Loucy (cell line): ENCODE measurements at regions not wholly inside any gene's neighbourhood (a gene's known extent, or its start where the extent isn't known, plus 50 kb on each side); places are given as distances from the start of the nearest gene placed in this dataset.

ENCODE experiments used
- H2AFZ ChIP-seq: fragments of 200-600 bp; sonication (generic); 2 replicates; pipeline ENCODE4 v1.6.0; 2016; ENCODE audit warnings: antibody characterized with exemption, mild to moderate bottlenecking, low read length, moderate library complexity
- H3F3A ChIP-seq: fragments of 200-600 bp; 2 replicates; pipeline ENCODE4 v1.6.0; 2016; ENCODE audit warnings: antibody characterized with exemption, low read depth, mild to moderate bottlenecking
- H3K27me3 ChIP-seq: fragments of 200-600 bp; sonication (generic); 2 replicates; pipeline ENCODE4 v1.6.1; 2014; ENCODE audit warnings: low read length, mild to moderate bottlenecking; ENCODE audit not compliant: insufficient read depth, poor library complexity, severe bottlenecking
- H3K36me3 ChIP-seq: fragments of 200-600 bp; sonication (generic); 2 replicates; pipeline ENCODE4 v1.6.1; 2016; ENCODE audit warnings: low read length; ENCODE audit not compliant: insufficient read depth
- H3K4me1 ChIP-seq: fragments of 200-600 bp; sonication (generic); 2 replicates; pipeline ENCODE4 v1.5.1; 2014; ENCODE audit warnings: low read length, mild to moderate bottlenecking; ENCODE audit not compliant: insufficient read depth, poor library complexity, severe bottlenecking
- H3K4me2 ChIP-seq: fragments of 200-600 bp; sonication (generic); 2 replicates; pipeline ENCODE4 v1.6.0; 2014; ENCODE audit warnings: antibody characterized with exemption, low read length, low read depth, mild to moderate bottlenecking; ENCODE audit not compliant: poor library complexity, severe bottlenecking
- H3K4me3 ChIP-seq: fragments of 200-600 bp; sonication (generic); 2 replicates; pipeline ENCODE4 v1.5.1; 2014; ENCODE audit warnings: low read length, mild to moderate bottlenecking, mixed read lengths; ENCODE audit not compliant: poor library complexity, severe bottlenecking
- H3K79me2 ChIP-seq: fragments of 200-600 bp; sonication (generic); 2 replicates; pipeline ENCODE4 v1.6.1; 2014; ENCODE audit warnings: low read length; ENCODE audit not compliant: insufficient read depth
- H3K9ac ChIP-seq: fragments of 200-600 bp; sonication (generic); 2 replicates; pipeline ENCODE4 v1.6.0; 2014; ENCODE audit warnings: mild to moderate bottlenecking, low read depth, low read length, moderate library complexity; ENCODE audit not compliant: poor library complexity, severe bottlenecking
- H3K9me2 ChIP-seq: fragments of 200-600 bp; sonication (generic); replicated peaks from 2 replicates; pipeline ENCODE4 v1.6.1; 2016; ENCODE audit warnings: low read depth, low read length, mixed read lengths
- H3K9me3 ChIP-seq: fragments of 200-600 bp; sonication (generic); 2 replicates; pipeline ENCODE4 v1.6.1; 2014; ENCODE audit warnings: mild to moderate bottlenecking, antibody characterized with exemption, low read length, low read depth; ENCODE audit not compliant: insufficient read depth
- H4K20me1 ChIP-seq: fragments of 200-600 bp; sonication (generic); 2 replicates; pipeline ENCODE4 v1.6.0; 2014; ENCODE audit warnings: antibody characterized with exemption, low read length, mild to moderate bottlenecking; ENCODE audit not compliant: insufficient read depth, poor library complexity, severe bottlenecking
- CTCF ChIP-seq: fragments of 200-600 bp; sonication (generic); conservative IDR thresholded peaks from 2 replicates; pipeline ENCODE4 v1.5.1; 2014; ENCODE audit warnings: mild to moderate bottlenecking, antibody characterized with exemption, low read length
- EZH2phosphoT487 ChIP-seq: fragments of 200-600 bp; IDR thresholded peaks from 2 replicates; pipeline ENCODE4 v1.6.1; 2018; ENCODE audit warnings: antibody characterized with exemption, mild to moderate bottlenecking, moderate library complexity, borderline replicate concordance

GRCh38 chr1:229798558-229798957 is 172.5 kb downstream of the URB2 start:
- H3K4me1 ChIP-seq: no peaks in the 10 kb centered on the region
- no peaks in the 10 kb centered on the region for H3F3A ChIP-seq
- no peaks in the 10 kb centered on the region for H3K79me2 ChIP-seq
- no peak overlapping the region for H3K9ac ChIP-seq
- no peaks in the 10 kb centered on the region for H3K36me3 ChIP-seq
- no peaks in the 10 kb centered on the region for H3K27me3 ChIP-seq
- TF ChIP-seq CTCF: no peak
- no peak for TF ChIP-seq EZH2phosphoT487
- H3K9me2 ChIP-seq: no peaks in the 10 kb centered on the region
- H3K4me3 ChIP-seq: no peak overlapping the region
- no peaks in the 10 kb centered on the region for H3K9me3 ChIP-seq
- no peak overlapping the region for H2AFZ ChIP-seq
- no peaks in the 10 kb centered on the region for H4K20me1 ChIP-seq
- H3K4me2 ChIP-seq: no peak overlapping the region

GRCh38 chr1:229803626-229804217 is 177.7 kb downstream of the URB2 start:
- Histone ChIP-seq H3K4me3 (no peak overlapping the region), H3F3A (no peaks in the 10 kb centered on the region), H3K9ac (no peak overlapping the region), H2AFZ (no peak overlapping the region), H3K4me2 (no peak overlapping the region), H3K36me3 (no peaks in the 10 kb centered on the region), H3K9me3 (peaks cover 17% of the 10 kb centered on the region; the same call in 1 of the 2 replicates), H3K27me3 (no peaks in the 10 kb centered on the region), H3K9me2 (no peaks in the 10 kb centered on the region), H3K79me2 (no peaks in the 10 kb centered on the region), H4K20me1 (no peaks in the 10 kb centered on the region), H3K4me1 (peaks cover 15% of the 10 kb centered on the region)
- TF ChIP-seq CTCF (no peak), EZH2phosphoT487 (no peak)

GRCh38 chr1:229808272-229808671 is 182.2 kb downstream of the URB2 start:
- H3F3A ChIP-seq: no peaks in the 10 kb centered on the region
- peak overlapping the region; percentile 31; the same call in 1 of the 2 replicates for H2AFZ ChIP-seq
- peaks cover 15% of the 10 kb centered on the region for H3K4me1 ChIP-seq
- no peaks in the 10 kb centered on the region for H3K9me2 ChIP-seq
- H3K4me2 ChIP-seq: peak overlapping the region; percentile 10
- peaks cover 22% of the 10 kb centered on the region; the same call in 1 of the 2 replicates for H3K9me3 ChIP-seq
- H3K4me3 ChIP-seq: peak overlapping the region; percentile 41
- no peaks in the 10 kb centered on the region for H4K20me1 ChIP-seq
- no peaks in the 10 kb centered on the region for H3K79me2 ChIP-seq
- TF ChIP-seq EZH2phosphoT487 (no peak), CTCF (no peak)
- no peaks in the 10 kb centered on the region for H3K27me3 ChIP-seq
- H3K9ac ChIP-seq: no peak overlapping the region
- H3K36me3 ChIP-seq: no peaks in the 10 kb centered on the region
